GM19023 (cell line): ENCODE measurements at regions not wholly inside any gene's neighbourhood (a gene's known extent, or its start where the extent isn't known, plus 50 kb on each side); places are given as distances from the start of the nearest gene placed in this dataset.

Experiments
- ATAC-seq: cut with Tn5 transposase; IDR thresholded peaks from one replicate; pipeline ENCODE4 v1.9.1; 2021; ENCODE audit warnings: mild to moderate bottlenecking, moderate library complexity; ENCODE audit not compliant: unreplicated experiment

DNA sequence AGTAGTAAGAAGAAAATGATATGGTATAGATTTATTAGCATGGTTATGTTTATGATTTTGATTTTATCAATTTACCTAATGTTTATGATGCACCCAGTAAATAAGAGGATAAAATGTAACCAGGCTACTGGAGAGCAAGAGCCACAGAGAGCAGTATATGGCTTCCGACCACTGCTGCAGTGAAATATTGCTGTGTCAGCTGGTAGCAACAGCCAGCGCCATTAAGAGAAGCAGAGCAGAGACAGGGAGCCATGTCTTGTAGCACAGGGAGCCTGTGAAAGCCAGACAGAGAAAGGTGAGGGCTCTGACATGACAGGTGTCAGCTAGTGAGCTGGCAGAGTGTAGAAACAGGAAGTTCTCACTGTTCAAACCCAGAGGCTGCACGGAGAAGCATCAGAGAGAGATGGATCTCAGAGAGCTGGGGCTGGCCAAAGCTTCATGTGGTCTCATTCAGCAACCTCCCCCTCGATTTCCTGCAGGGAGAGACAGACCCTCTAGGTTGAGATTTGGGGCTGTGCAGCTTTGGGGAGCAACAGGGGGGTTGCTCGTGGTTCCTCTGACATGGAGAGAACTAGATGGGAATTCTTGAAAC, 202.1 kb downstream of the MED10 start:
- ATAC-seq: no peak

DNA sequence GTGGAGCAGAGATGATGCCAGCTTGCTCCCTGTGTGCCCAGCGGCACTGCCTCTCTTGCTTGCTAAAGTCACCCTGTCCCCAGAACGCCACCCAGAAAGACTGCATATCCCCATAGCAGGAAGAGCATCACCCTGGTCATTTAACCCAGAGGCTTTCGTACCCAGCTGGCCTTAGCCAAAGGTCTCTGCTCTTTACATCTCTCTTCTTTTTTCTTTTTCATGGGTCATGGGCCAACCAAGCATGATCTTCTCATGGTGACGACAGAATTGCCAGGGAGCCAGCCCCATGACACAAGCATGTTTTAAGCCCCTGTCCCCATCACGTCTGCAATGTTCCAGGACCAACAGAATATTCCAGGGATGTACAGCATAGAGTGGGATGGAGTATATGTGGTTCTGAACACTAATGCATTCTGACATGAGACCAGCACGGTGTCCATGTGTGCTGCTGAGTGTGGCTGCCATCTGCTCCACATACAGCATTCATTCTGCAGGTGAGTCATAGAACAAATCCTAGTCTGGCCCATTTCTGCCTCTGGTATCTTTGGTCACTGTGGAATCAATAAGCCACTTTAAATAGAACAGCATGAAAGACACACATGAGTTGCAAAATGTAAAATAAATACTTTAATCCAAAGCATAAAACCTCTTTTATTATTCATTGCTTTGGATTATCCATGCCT, 203.0 kb downstream of the MED10 start:
- no peak for ATAC-seq

DNA sequence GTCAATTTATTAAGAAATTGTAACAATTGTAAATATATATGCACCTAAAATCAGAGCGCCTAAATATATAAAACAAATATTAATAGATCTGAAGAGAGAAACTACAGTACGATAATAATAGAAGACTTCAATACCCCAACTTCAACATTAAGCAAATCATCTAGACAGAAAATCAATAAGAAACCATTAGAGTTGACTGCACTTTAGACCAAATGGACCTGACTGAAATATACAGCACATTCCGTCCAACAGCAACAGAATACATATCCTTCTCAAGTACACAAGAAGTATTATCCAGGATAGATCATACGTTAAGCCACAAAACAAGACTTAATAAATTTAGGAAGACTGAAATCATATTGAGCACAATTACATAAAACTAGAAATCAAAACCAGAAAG, 208.7 kb downstream of the MED10 start:
- ATAC-seq: no peak

DNA sequence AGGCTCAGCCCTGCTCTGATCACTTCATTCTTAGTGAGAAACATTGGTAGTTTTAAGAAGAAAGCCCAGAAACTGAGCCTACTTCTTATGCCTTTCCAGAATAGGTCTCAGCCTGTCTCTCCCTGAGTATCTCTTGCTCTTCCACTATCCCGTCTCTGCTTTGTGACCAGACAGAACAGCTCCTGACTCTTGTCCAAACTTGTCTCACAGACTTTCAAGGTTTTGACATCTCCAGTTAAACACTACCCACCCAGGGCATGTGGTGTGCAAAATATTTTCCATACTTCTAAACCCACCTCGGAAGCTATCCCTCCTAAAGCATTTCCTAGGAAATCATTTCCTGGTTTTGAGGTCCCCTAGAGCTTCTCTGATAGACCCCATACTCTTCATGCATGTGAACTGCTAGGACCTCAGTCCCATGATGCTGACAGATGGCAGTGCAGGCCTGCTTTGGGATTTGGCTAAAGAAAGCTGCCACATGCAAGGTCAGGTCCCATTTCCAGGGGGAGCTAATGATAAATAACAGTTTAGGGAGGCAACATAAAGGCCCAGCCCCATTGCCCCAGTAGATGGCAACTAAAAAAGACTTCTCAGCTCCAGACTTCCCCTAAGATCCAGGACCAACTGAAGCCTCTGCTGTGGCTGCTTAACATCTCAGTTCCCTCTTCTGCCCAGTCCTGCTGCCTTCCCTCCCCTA, 211.5 kb downstream of the MED10 start:
- ATAC-seq: no peak

- ATAC-seq: no peak
Observed at GRCh38 chr5:6163913-6164312, 214.4 kb downstream of the MED10 start.

GRCh38 chr5:6162175-6162574, 216.2 kb downstream of the MED10 start:
- no peak for ATAC-seq

GRCh38 chr5:6161257-6161656, 217.1 kb downstream of the MED10 start:
- ATAC-seq: no peak

- ATAC-seq: no peak
Observed at GRCh38 chr5:6159832-6160430, 218.4 kb downstream of the MED10 start.

DNA sequence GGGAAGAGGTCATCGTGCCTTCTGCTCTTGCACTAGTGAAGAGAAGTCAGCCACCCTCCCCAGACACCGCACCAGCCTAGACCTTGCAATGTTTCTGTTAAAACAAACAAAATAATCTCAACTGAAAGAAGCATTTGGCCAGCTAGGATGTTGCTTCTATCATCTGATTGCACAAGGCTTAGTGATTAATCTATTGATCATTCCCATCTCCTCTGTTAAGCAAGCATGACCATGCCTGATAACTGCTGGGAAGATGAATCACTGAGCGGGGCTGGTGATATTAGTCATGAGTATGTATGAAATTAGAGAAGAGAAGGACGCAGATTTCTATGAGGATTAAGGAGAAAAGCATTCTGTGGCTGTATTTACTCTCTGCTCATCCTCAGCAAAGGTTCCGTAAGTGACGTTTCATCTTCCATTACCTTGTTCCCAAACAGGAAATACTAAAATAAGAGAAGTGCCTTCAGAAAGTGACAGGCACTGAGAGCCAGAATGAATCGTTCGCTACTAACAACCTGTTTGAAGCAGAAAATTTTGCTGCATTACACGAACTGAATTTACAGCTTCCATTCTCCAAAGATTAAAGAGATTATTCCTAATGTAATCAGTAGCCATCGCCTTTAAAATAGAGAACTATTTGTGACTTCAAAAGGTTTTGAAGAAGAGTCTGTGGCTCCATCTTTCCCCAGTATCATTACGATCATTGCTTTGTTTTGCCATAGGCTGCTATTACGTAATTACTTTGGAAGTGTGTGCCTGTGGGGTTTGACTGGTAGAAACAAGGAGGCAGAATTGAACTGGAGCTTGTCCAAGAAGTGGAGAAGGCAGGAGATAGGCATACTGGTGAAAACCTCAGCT, 219.1 kb downstream of the MED10 start:
- no peak for ATAC-seq

DNA sequence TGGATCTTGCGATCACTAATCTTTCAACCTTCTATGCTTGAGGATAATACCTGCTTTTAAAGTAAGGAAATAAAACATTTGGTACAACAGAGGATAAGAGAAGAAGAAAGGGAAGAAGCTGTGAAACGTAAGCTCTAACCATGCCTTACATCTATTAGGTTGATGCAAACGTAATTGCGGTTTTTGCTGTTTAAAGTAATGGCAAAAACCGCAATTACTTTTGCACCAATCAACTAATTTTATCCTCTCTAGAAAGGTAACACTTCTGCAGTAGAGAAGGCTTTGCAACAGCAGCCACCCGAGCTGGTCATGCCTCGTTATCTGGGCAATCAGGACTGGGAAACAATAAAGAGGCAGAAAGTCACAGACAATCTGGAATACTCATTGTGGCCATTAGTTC, 224.1 kb downstream of the MED10 start:
- no peak for ATAC-seq

GRCh38 chr5:6146271-6146670, 232.1 kb downstream of the MED10 start:
- ATAC-seq: no peak

- ATAC-seq: no peak
Observed at GRCh38 chr5:6145616-6146237, 232.6 kb downstream of the MED10 start.

DNA sequence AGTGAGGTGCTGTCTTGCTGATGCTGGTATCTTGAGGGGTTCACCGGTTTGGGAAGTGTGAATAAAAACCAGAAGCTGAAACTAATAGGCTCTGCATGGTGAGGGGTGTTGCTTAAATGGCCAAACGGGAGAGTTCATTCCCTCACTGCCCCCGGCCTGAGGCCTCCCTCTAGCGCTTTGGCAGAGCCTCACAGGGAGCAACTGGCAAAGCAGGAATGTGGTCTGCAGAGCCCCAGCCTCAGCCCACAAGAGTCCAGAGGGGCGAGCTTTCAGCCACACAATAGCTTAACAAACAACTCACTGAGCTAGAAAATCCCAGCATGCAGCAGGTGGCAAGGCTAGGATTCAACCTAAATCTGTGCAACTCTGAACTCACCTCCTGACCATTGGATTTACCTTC, 234.8 kb downstream of the MED10 start:
- no peak for ATAC-seq

DNA sequence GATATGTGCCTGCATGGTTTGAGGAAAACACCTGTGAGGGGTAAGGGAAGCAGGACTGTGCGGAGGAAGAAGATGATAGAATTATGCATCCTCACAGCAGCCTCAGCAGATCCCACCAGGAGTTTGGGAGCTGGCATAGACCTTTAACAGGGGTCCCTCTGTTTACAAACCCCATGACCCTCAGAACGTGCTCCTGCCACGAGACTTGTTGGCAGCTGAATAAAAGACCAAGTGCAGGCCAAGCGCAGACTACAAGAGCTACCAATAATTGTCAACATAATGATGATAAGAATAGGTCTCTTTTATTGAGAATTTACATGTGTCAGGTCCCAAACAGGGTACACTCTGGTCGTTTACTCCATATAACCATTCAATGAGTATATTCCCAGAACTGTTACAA, 236.0 kb downstream of the MED10 start:
- ATAC-seq: no peak

- ATAC-seq: no peak
Observed at GRCh38 chr5:6140219-6140618, 238.1 kb downstream of the MED10 start.

DNA sequence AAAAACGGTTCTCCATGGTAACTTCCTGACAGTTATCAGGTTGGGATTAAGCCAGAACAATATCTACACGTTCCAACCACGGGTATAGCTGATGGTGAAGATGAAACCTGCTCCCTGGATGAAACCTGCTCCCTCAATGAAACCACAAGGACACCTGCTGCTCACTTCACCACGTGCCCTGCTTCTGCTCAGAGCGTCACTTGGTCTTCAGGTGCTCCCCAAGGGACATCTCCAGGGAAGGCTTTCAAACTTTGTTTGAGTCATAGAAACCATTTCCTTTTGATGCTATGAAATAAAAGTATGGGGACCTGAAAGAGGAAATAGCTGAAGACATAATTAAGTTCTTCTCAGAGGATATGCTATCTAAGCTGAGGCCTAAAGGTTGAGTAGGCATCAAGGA, 242.4 kb downstream of the MED10 start:
- ATAC-seq: no peak

DNA sequence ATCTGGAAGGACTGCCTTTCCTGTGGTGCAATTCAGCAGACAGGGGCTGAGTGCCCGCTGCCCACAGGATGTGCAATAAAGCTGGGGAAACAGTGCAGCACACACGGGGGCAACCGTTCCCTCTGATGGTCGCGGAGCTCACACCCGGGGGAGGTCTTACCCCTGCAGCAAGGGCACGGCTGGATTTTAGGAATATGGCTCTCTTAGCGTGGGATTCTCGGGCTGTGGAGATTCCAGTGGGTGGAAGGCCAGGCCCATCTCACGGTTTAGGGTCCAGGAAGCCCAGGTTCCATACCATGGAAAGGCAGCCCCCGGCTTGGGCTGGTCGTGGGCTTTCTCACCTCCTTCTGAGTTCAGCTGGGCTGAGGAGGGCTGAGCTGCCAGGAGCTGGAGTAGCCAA, 244.1 kb downstream of the MED10 start:
- no peak for ATAC-seq

- ATAC-seq: no peak
Observed at GRCh38 chr5:6125781-6126180, 252.6 kb downstream of the MED10 start.

- no peak for ATAC-seq
Observed at GRCh38 chr5:6118691-6119090, 259.7 kb downstream of the MED10 start.

GRCh38 chr5:6117212-6117611, 261.1 kb downstream of the MED10 start:
- ATAC-seq: no peak

- ATAC-seq: no peak
Observed at GRCh38 chr5:6115852-6116251, 262.5 kb downstream of the MED10 start.
